ENCODE measurements at regions not wholly inside any gene's neighbourhood (a gene's known extent, or its start where the extent isn't known, plus 50 kb on each side); places are given as distances from the start of the nearest gene placed in this dataset.

DNA sequence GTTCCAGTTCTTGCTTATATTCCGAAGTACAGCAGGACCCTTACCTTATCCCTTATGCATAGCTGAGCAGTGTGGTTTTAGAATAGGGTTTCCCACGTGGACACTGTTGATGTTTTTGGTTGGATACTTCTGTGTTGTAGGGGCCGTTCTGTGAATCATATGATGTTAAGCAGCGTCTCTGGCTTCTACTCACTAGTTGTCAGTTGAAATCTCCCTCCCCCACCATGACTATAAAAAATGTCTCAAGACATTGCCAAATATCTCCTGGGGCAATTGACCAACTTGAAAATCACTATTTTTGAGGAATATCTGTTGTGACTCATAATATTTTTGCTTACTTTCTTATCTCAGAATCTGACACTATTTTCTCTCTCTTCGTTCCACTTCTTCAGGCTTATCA lies 713.7 kb downstream of the TSN start:
- TF ChIP-seq, protein P1, sequence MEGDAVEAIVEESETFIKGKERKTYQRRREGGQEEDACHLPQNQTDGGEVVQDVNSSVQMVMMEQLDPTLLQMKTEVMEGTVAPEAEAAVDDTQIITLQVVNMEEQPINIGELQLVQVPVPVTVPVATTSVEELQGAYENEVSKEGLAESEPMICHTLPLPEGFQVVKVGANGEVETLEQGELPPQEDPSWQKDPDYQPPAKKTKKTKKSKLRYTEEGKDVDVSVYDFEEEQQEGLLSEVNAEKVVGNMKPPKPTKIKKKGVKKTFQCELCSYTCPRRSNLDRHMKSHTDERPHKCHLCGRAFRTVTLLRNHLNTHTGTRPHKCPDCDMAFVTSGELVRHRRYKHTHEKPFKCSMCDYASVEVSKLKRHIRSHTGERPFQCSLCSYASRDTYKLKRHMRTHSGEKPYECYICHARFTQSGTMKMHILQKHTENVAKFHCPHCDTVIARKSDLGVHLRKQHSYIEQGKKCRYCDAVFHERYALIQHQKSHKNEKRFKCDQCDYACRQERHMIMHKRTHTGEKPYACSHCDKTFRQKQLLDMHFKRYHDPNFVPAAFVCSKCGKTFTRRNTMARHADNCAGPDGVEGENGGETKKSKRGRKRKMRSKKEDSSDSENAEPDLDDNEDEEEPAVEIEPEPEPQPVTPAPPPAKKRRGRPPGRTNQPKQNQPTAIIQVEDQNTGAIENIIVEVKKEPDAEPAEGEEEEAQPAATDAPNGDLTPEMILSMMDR (IDR thresholded peaks at IDR 0.05), result no peak
- TF ChIP-seq POLR2A (IDR thresholded peaks at IDR 0.05), result no peak

Data from esophagus squamous epithelium (tissue), 4 donors.